ENCODE measurements at regions not wholly inside any gene's neighbourhood (a gene's known extent, or its start where the extent isn't known, plus 50 kb on each side); places are given as distances from the start of the nearest gene placed in this dataset.

DNA sequence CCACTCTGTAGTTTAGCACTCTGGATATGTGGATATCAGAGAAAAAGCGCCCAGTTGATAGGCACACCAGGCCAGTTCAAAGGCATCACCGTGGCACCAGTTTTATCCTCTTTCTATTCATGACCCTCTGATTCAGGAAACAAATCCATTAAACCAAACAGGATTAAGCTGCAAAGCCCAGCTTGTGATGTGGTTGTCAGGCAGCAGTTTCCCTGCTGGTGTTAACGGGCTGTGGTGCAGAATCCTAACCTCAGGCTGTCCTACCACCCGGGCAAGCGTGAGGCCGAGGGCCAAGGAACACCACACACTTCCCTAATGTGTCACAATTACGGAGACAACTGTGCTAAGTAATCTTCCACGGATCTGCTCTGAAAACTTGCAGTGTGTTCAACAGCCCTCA, 209.1 kb downstream of the OLFM4 start:
- H3K4me3 ChIP-seq (ENCODE audit: low read depth, low read length): no peak overlapping the region
- H3K27me3 ChIP-seq (ENCODE audit: insufficient read depth, low read length): no peaks in the 10 kb centered on the region
- H3K79me2 ChIP-seq (ENCODE audit: control insufficient read depth, insufficient read depth, low read length, unreplicated experiment): no peaks in the 10 kb centered on the region
- no peak overlapping the region for H3K27ac ChIP-seq (ENCODE audit: low read depth, low read length)
- H2AFZ ChIP-seq (ENCODE audit: low read length, unreplicated experiment): no peak overlapping the region
- no peaks in the 10 kb centered on the region for H3K36me3 ChIP-seq (ENCODE audit: insufficient read depth, low read length)
- H3K4me1 ChIP-seq (ENCODE audit: control insufficient read depth, insufficient read depth, low read length, unreplicated experiment): no peaks in the 10 kb centered on the region

GRCh38 chr13:53238261-53238660, 209.6 kb downstream of the OLFM4 start:
- no peak overlapping the region for H3K27ac ChIP-seq (ENCODE audit: low read depth, low read length)
- H3K4me1 ChIP-seq (ENCODE audit: control insufficient read depth, insufficient read depth, low read length, unreplicated experiment): no peaks in the 10 kb centered on the region
- no peak overlapping the region for H3K4me3 ChIP-seq (ENCODE audit: low read depth, low read length)
- no peak overlapping the region for H2AFZ ChIP-seq (ENCODE audit: low read length, unreplicated experiment)
- H3K36me3 ChIP-seq (ENCODE audit: insufficient read depth, low read length): no peaks in the 10 kb centered on the region
- H3K27me3 ChIP-seq (ENCODE audit: insufficient read depth, low read length): no peaks in the 10 kb centered on the region
- no peaks in the 10 kb centered on the region for H3K79me2 ChIP-seq (ENCODE audit: control insufficient read depth, insufficient read depth, low read length, unreplicated experiment)

DNA sequence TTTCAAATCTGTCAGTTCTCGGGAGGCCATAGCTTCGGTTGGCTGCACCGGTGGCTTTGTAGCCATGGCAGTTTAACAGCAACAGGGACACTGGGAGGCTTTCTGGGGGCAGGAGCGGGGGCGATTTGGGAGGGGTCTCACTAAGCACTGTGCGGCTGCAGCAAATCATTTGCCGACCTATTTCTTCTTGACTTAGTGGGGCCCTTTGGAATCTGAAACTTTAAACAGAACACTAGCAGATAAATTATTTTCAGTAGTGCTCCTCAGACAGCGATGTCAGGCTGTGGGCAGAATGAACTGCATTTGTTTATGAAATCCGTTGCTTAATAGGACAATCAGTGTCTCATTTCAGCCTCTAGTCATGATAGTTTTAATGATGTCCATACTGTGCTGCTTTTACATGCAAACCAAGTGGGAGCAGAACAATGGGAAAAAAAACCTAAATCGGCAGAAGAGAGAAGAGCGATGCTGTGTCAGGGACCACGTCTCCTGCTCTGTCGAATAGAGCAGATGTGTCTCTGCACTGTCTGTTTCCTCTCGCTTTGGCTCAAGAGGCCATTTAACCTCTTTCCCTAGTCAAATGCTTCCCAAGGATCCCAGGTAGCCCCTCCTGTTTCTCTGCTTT, 211.9 kb downstream of the OLFM4 start:
- no peaks in the 10 kb centered on the region for H3K27me3 ChIP-seq (ENCODE audit: insufficient read depth, low read length)
- H3K27ac ChIP-seq (ENCODE audit: low read depth, low read length): no peak overlapping the region
- H3K4me1 ChIP-seq (ENCODE audit: control insufficient read depth, insufficient read depth, low read length, unreplicated experiment): no peaks in the 10 kb centered on the region
- no peaks in the 10 kb centered on the region for H3K36me3 ChIP-seq (ENCODE audit: insufficient read depth, low read length)
- H3K79me2 ChIP-seq (ENCODE audit: control insufficient read depth, insufficient read depth, low read length, unreplicated experiment): no peaks in the 10 kb centered on the region
- no peak overlapping the region for H3K4me3 ChIP-seq (ENCODE audit: low read depth, low read length)
- H2AFZ ChIP-seq (ENCODE audit: low read length, unreplicated experiment): no peak overlapping the region

DNA sequence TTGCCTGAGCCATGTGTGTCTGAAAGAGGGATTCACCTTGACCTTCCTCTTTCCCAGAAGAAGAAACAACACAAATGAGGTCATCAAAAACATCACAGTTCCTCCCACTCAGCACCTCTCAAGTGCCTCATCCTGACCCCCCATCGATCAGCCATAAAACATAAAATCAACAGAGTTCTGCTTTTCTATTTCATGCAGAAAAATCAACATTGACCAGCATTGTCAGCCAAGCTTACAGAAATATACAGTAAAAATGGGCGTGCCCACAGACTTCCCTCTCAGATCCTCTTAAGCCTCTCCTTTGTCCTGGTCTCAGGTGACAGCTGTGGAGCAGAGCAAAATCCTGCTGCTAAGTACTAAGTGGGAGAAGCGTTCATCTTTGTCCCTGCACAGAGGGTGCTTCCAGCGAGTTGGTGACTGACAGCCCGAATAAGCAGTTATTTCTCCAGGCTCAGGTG, 213.3 kb downstream of the OLFM4 start:
- Histone ChIP-seq H3K4me3 (ENCODE audit: low read depth, low read length) (no peak overlapping the region), H3K27me3 (ENCODE audit: insufficient read depth, low read length) (no peaks in the 10 kb centered on the region), H3K36me3 (ENCODE audit: insufficient read depth, low read length) (no peaks in the 10 kb centered on the region), H2AFZ (ENCODE audit: low read length, unreplicated experiment) (no peak overlapping the region), H3K4me1 (ENCODE audit: control insufficient read depth, insufficient read depth, low read length, unreplicated experiment) (no peaks in the 10 kb centered on the region), H3K79me2 (ENCODE audit: control insufficient read depth, insufficient read depth, low read length, unreplicated experiment) (no peaks in the 10 kb centered on the region), H3K27ac (ENCODE audit: low read depth, low read length) (no peak overlapping the region)

DNA sequence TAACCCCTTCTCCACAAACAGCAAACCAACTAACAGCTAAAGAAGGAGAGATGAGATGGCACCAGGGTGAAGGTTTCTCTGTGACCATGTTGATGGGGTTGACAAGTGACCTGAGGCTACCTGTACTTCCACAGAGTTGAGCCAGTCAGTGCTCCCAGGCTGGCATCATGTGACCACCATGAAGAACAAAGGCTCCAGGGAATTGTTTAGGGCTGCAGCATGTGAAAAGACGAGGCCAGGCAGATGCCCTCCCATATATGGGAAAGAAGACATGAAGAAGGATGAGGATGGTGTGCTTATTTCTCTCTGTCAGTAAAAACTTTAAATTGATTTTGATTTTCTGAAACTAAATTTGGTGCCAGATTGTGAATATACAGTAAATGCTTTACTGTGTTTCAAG, 220.6 kb downstream of the OLFM4 start:
- no peaks in the 10 kb centered on the region for H3K27me3 ChIP-seq (ENCODE audit: insufficient read depth, low read length)
- no peaks in the 10 kb centered on the region for H3K79me2 ChIP-seq (ENCODE audit: control insufficient read depth, insufficient read depth, low read length, unreplicated experiment)
- no peaks in the 10 kb centered on the region for H3K36me3 ChIP-seq (ENCODE audit: insufficient read depth, low read length)
- no peaks in the 10 kb centered on the region for H3K4me1 ChIP-seq (ENCODE audit: control insufficient read depth, insufficient read depth, low read length, unreplicated experiment)
- no peak overlapping the region for H3K4me3 ChIP-seq (ENCODE audit: low read depth, low read length)
- H3K27ac ChIP-seq (ENCODE audit: low read depth, low read length): no peak overlapping the region
- H2AFZ ChIP-seq (ENCODE audit: low read length, unreplicated experiment): no peak overlapping the region

GRCh38 chr13:53250272-53250875, 221.8 kb downstream of the OLFM4 start:
- Histone ChIP-seq H3K27ac (ENCODE audit: low read depth, low read length) (no peak overlapping the region), H2AFZ (ENCODE audit: low read length, unreplicated experiment) (no peak overlapping the region), H3K4me1 (ENCODE audit: control insufficient read depth, insufficient read depth, low read length, unreplicated experiment) (no peaks in the 10 kb centered on the region), H3K27me3 (ENCODE audit: insufficient read depth, low read length) (no peaks in the 10 kb centered on the region), H3K79me2 (ENCODE audit: control insufficient read depth, insufficient read depth, low read length, unreplicated experiment) (no peaks in the 10 kb centered on the region), H3K4me3 (ENCODE audit: low read depth, low read length) (no peak overlapping the region), H3K36me3 (ENCODE audit: insufficient read depth, low read length) (no peaks in the 10 kb centered on the region)

GRCh38 chr13:53250977-53251376, 222.4 kb downstream of the OLFM4 start:
- no peaks in the 10 kb centered on the region for H3K27me3 ChIP-seq (ENCODE audit: insufficient read depth, low read length)
- no peaks in the 10 kb centered on the region for H3K36me3 ChIP-seq (ENCODE audit: insufficient read depth, low read length)
- H3K4me1 ChIP-seq (ENCODE audit: control insufficient read depth, insufficient read depth, low read length, unreplicated experiment): no peaks in the 10 kb centered on the region
- H3K79me2 ChIP-seq (ENCODE audit: control insufficient read depth, insufficient read depth, low read length, unreplicated experiment): no peaks in the 10 kb centered on the region
- H3K27ac ChIP-seq (ENCODE audit: low read depth, low read length): no peak overlapping the region
- H2AFZ ChIP-seq (ENCODE audit: low read length, unreplicated experiment): no peak overlapping the region
- H3K4me3 ChIP-seq (ENCODE audit: low read depth, low read length): no peak overlapping the region

DNA sequence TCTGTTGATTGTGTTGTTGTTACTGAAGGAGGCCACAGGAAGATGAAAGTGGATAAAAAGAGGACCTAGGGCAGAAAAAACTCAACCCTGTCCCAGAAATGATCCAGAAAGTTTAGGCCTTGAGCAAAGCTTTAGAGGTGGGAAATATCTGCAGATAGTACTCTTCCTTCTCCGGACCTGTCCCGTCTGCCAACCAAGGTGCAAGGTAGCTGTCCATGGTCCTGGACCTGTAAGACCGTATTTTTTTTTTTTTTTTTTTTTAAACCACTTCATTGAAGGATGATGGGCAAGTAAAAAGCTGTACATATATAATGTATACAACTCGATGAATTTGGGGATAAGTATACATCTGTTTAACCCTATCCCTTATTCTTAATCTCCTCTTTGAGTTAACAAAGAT, 225.9 kb downstream of the OLFM4 start:
- Histone ChIP-seq H3K79me2 (ENCODE audit: control insufficient read depth, insufficient read depth, low read length, unreplicated experiment) (no peaks in the 10 kb centered on the region), H3K4me1 (ENCODE audit: control insufficient read depth, insufficient read depth, low read length, unreplicated experiment) (no peaks in the 10 kb centered on the region), H2AFZ (ENCODE audit: low read length, unreplicated experiment) (no peak overlapping the region), H3K27me3 (ENCODE audit: insufficient read depth, low read length) (no peaks in the 10 kb centered on the region), H3K4me3 (ENCODE audit: low read depth, low read length) (no peak overlapping the region), H3K36me3 (ENCODE audit: insufficient read depth, low read length) (no peaks in the 10 kb centered on the region), H3K27ac (ENCODE audit: low read depth, low read length) (no peak overlapping the region)

DNA sequence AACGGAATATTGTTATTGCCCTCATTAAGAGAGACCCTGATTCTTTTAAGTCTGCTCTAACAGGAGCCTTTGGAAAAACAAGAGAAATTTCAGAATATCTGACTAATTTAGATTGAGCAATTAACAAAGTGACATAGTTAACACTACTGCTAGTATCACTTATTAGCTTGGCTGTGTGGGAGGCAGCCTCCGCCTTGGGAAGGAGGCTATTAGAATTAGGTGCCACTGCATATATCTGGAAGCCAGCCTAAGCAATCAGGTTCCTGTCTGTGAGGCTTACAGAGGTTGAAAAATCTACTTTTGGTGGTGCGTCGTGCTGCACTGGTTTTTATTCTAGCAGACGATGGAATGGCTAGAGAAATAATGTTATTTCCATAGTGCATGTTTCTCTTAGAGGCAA, 227.2 kb downstream of the OLFM4 start:
- H3K4me3 ChIP-seq (ENCODE audit: low read depth, low read length): no peak overlapping the region
- no peak overlapping the region for H3K27ac ChIP-seq (ENCODE audit: low read depth, low read length)
- H3K36me3 ChIP-seq (ENCODE audit: insufficient read depth, low read length): no peaks in the 10 kb centered on the region
- H3K4me1 ChIP-seq (ENCODE audit: control insufficient read depth, insufficient read depth, low read length, unreplicated experiment): no peaks in the 10 kb centered on the region
- H3K27me3 ChIP-seq (ENCODE audit: insufficient read depth, low read length): no peaks in the 10 kb centered on the region
- H3K79me2 ChIP-seq (ENCODE audit: control insufficient read depth, insufficient read depth, low read length, unreplicated experiment): no peaks in the 10 kb centered on the region
- H2AFZ ChIP-seq (ENCODE audit: low read length, unreplicated experiment): no peak overlapping the region

GRCh38 chr13:53260594-53260993, 232.0 kb downstream of the OLFM4 start:
- no peaks in the 10 kb centered on the region for H3K79me2 ChIP-seq (ENCODE audit: control insufficient read depth, insufficient read depth, low read length, unreplicated experiment)
- no peaks in the 10 kb centered on the region for H3K27me3 ChIP-seq (ENCODE audit: insufficient read depth, low read length)
- no peaks in the 10 kb centered on the region for H3K4me1 ChIP-seq (ENCODE audit: control insufficient read depth, insufficient read depth, low read length, unreplicated experiment)
- no peak overlapping the region for H2AFZ ChIP-seq (ENCODE audit: low read length, unreplicated experiment)
- H3K4me3 ChIP-seq (ENCODE audit: low read depth, low read length): no peak overlapping the region
- H3K36me3 ChIP-seq (ENCODE audit: insufficient read depth, low read length): no peaks in the 10 kb centered on the region
- no peak overlapping the region for H3K27ac ChIP-seq (ENCODE audit: low read depth, low read length)

- no peaks in the 10 kb centered on the region for H3K27me3 ChIP-seq (ENCODE audit: insufficient read depth, low read length)
- H3K27ac ChIP-seq (ENCODE audit: low read depth, low read length): no peak overlapping the region
- H3K4me1 ChIP-seq (ENCODE audit: control insufficient read depth, insufficient read depth, low read length, unreplicated experiment): no peaks in the 10 kb centered on the region
- H3K4me3 ChIP-seq (ENCODE audit: low read depth, low read length): no peak overlapping the region
- H3K36me3 ChIP-seq (ENCODE audit: insufficient read depth, low read length): no peaks in the 10 kb centered on the region
- no peak overlapping the region for H2AFZ ChIP-seq (ENCODE audit: low read length, unreplicated experiment)
- no peaks in the 10 kb centered on the region for H3K79me2 ChIP-seq (ENCODE audit: control insufficient read depth, insufficient read depth, low read length, unreplicated experiment)
Observed at GRCh38 chr13:53264751-53265385, 236.3 kb downstream of the OLFM4 start.
